ENCODE measurements at regions not wholly inside any gene's neighbourhood (a gene's known extent, or its start where the extent isn't known, plus 50 kb on each side); places are given as distances from the start of the nearest gene placed in this dataset.
"Not testable (repeated sequence)": the region's sequence is repeated elsewhere in the genome, so short reads cannot be mapped to it uniquely, and the experiment has no call there.

DNA sequence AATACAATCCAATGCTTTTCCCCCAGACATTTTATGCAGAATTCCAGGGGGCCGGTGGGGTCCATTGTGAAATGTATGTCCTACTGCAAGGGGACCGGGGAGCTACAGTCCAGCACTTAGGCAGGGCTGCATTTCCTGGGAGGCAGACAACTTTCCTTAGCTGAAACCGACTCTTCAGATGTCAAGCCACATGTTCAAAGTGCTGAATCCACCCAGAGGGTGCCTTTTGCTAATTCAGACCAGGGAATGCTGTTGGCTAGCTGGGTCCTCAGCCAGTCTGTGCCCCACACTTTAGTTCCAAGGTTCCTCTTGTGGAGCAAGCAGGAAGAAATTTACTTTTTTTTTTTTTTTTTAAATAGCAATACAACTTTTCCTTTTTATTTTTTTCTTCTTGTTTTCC, 219.5 kb upstream of the LRTM1 start:
- no peak for DNase-seq

GRCh38 chr3:55146216-55146615, 218.4 kb upstream of the LRTM1 start:
- DNase-seq, result no peak

DNA sequence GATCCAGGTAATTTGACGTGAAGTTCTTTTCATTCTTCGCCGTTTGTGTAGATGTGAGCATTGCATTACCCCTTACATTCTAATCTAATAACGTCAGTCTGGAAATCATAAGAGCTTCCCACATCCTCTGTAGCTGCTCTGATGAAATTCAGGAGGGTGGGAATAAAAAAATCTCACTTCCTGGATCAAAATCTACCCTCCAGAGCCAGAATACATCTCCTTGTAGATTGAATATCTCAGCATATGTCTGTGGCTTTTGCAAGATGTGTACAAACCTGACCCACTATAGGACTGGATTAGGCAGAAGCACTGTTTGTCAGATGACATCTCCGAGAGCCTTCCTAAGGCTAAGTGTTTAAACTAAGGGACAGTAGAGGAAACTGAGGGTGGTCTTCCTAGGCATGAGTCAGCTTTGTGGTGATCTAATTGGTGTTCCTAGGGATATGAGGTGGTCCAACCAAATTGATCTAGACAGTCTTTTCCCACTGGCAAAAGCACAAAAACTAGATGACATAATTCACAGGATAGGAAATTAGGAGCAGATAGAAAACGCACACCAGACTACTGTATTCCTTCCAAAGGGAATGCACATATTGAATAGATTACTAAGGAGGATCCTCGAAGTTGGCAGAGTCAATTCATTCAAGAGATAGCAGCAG, 216.3 kb upstream of the LRTM1 start:
- DNase-seq, result no peak

GRCh38 chr3:55143336-55143735, 215.5 kb upstream of the LRTM1 start:
- DNase-seq, result no peak

- DNase-seq, result not testable (repeated sequence)
These were observed 208.4 kb upstream of the LRTM1 start for GRCh38 chr3:55136291-55136690.

GRCh38 chr3:55128225-55128823, 200.5 kb upstream of the LRTM1 start:
- peak; percentile 13 for DNase-seq

DNA sequence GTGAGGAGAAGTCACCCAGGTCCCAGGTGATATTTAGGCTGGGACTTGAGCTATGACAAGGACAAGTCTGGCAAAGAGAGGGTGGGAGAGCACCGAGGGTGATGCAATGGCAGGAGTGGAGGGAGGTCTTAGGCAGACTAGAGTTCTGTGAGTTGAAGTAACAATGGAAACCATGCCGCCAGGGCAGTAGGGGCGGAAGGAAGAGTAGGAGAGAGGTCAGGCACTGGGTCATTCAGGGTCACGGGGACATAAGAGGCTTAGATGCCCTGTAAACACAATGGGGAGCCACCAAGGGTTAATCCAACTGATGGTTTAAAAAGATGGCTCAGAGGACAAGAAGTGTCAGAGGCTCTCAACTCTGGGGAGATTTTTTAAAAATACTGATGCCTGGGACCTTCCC, 199.7 kb upstream of the LRTM1 start:
- no peak for DNase-seq

GRCh38 chr3:55124371-55124770, 196.5 kb upstream of the LRTM1 start:
- no peak for DNase-seq

All from HCEC 1CT (cell line).